Suprapubic skin (tissue), 4 donors: ENCODE measurements at regions not wholly inside any gene's neighbourhood (a gene's known extent, or its start where the extent isn't known, plus 50 kb on each side); places are given as distances from the start of the nearest gene placed in this dataset.

ENCODE experiments used
- DNase-seq, 2 donors: peaks; one replicate each; pipeline ENCODE4 v3.0.0-alpha.2; 2019; ENCODE audit warnings: low spot score in 2 of 2
- H3K27ac ChIP-seq: fragments of 200-600 bp; sonication (generic); one replicate; pipeline ENCODE4 v1.5.1; 2019
- H3K27me3 ChIP-seq: fragments of 200-600 bp; sonication (generic); one replicate; pipeline ENCODE4 v1.5.1; 2019
- H3K36me3 ChIP-seq: fragments of 200-600 bp; sonication (generic); one replicate; pipeline ENCODE4 v1.5.1; 2019
- H3K4me1 ChIP-seq: fragments of 200-600 bp; sonication (generic); one replicate; pipeline ENCODE4 v1.5.1; 2019
- H3K4me3 ChIP-seq: fragments of 200-600 bp; sonication (generic); one replicate; pipeline ENCODE4 v1.5.1; 2019; ENCODE audit warnings: mild to moderate bottlenecking
- H3K9me3 ChIP-seq: fragments of 200-600 bp; sonication (generic); one replicate; pipeline ENCODE4 v1.5.1; 2019
- CTCF ChIP-seq, 2 donors: fragments of 200-600 bp in 1 of 2; fragments of 450-650 bp in 1 of 2; sonication (generic) in 1 of 2; IDR thresholded peaks; one replicate each; pipeline ENCODE4 v1.5.1; 2016 to 2019; ENCODE audit warnings: antibody characterized with exemption in 2 of 2, mild to moderate bottlenecking in 1 of 2, moderate library complexity in 1 of 2
- EP300 ChIP-seq: sonication (generic); formaldehyde crosslinking; IDR thresholded peaks from one replicate; pipeline ENCODE4 v1.6.1; 2017; ENCODE audit warnings: antibody characterized with exemption
- POLR2A ChIP-seq, 2 donors: fragments of 450-650 bp; IDR thresholded peaks; one replicate each; pipeline ENCODE4 v1.6.1; 2017; ENCODE audit warnings: antibody characterized with exemption in 2 of 2, mild to moderate bottlenecking in 2 of 2, moderate library complexity in 2 of 2
- POLR2AphosphoS5 ChIP-seq, 3 donors: sonication (generic); formaldehyde crosslinking; IDR thresholded peaks; one replicate each; pipeline ENCODE4 v1.6.1; 2017; ENCODE audit warnings: antibody characterized with exemption in 3 of 3
- WGBS: methylation state at CpG from one replicate; pipeline ENCODE4 v1.1.5; 2018; 5-methylcytosine and 5-hydroxymethylcytosine counted together

GRCh38 chr9:129322022-129322621 lies 144.1 kb upstream of the IER5L start:
- peak; percentile 56 to 70 for DNase-seq
- no peak for TF ChIP-seq CTCF (IDR thresholded peaks at IDR 0.05)
- TF ChIP-seq EP300 = no peak
- no peak for TF ChIP-seq POLR2A (IDR thresholded peaks at IDR 0.05)
- no peak for TF ChIP-seq POLR2AphosphoS5 (IDR thresholded peaks at IDR 0.05)
- Histone ChIP-seq H3K9me3 (no peaks in the 10 kb centered on the region), H3K4me3 (peak overlapping the region; percentile 48), H3K36me3 (no peaks in the 10 kb centered on the region), H3K4me1 (peaks cover 68% of the 10 kb centered on the region), H3K27ac (peak overlapping the region; percentile 88), H3K27me3 (no peaks in the 10 kb centered on the region)
- WGBS = 83% methylated on average over 5 of the region's 7 CpGs

GRCh38 chr9:129321286-129322021 lies 143.4 kb upstream of the IER5L start:
- no peaks in the 10 kb centered on the region for H3K27me3 ChIP-seq
- H3K27ac ChIP-seq = peak overlapping the region; percentile 88
- no peak for TF ChIP-seq POLR2AphosphoS5 (IDR thresholded peaks at IDR 0.05)
- no peak for TF ChIP-seq CTCF (IDR thresholded peaks at IDR 0.05)
- TF ChIP-seq EP300 = no peak
- no peak for TF ChIP-seq POLR2A (IDR thresholded peaks at IDR 0.05)
- H3K4me1 ChIP-seq = peaks cover 68% of the 10 kb centered on the region
- DNase-seq = peak in 1 of 2 donors; percentile 82
- WGBS = 53% methylated on average over 20 of the region's 20 CpGs
- H3K36me3 ChIP-seq = no peaks in the 10 kb centered on the region
- peak overlapping the region; percentile 48 for H3K4me3 ChIP-seq
- no peaks in the 10 kb centered on the region for H3K9me3 ChIP-seq

GRCh38 chr9:129320575-129321285 lies 142.7 kb upstream of the IER5L start:
- 5% methylated on average over 38 of the region's 46 CpGs for WGBS
- peak; percentile 79 to 84 for DNase-seq
- Histone ChIP-seq H3K27ac (peak overlapping the region; percentile 88), H3K4me1 (peaks cover 72% of the 10 kb centered on the region), H3K4me3 (peak overlapping the region; percentile 48), H3K9me3 (no peaks in the 10 kb centered on the region), H3K36me3 (no peaks in the 10 kb centered on the region), H3K27me3 (no peaks in the 10 kb centered on the region)
- TF ChIP-seq POLR2A (IDR thresholded peaks at IDR 0.05) (peak in 1 of 2 donors; percentile 30), CTCF (IDR thresholded peaks at IDR 0.05) (peak in 1 of 2 donors; percentile 6), EP300 (no peak), POLR2AphosphoS5 (IDR thresholded peaks at IDR 0.05) (no peak)

GRCh38 chr9:129319938-129320481 lies 141.9 kb upstream of the IER5L start:
- DNase-seq = peak; percentile 55 to 57
- no peak for TF ChIP-seq CTCF (IDR thresholded peaks at IDR 0.05)
- TF ChIP-seq POLR2AphosphoS5 (IDR thresholded peaks at IDR 0.05) = no peak
- no peak for TF ChIP-seq EP300
- no peak for TF ChIP-seq POLR2A (IDR thresholded peaks at IDR 0.05)
- H3K27me3 ChIP-seq = no peaks in the 10 kb centered on the region
- H3K4me3 ChIP-seq = peak overlapping the region; percentile 48
- H3K9me3 ChIP-seq = no peaks in the 10 kb centered on the region
- WGBS = 35% methylated on average over 10 of the region's 14 CpGs
- no peaks in the 10 kb centered on the region for H3K36me3 ChIP-seq
- peaks cover 77% of the 10 kb centered on the region for H3K4me1 ChIP-seq
- H3K27ac ChIP-seq = peak overlapping the region; percentile 88
